ENCODE measurements at regions not wholly inside any gene's neighbourhood (a gene's known extent, or its start where the extent isn't known, plus 50 kb on each side); places are given as distances from the start of the nearest gene placed in this dataset.

GRCh38 chr6:16048221-16048620 lies 80.7 kb upstream of the MYLIP start:
- intact Hi-C loops (cut with micrococcal nuclease; ENCODE audit: unreplicated experiment), result no loop called here
- no TSS peak for BruUV-seq (replicated peaks)
- H3K27me3 ChIP-seq (replicated peaks; ENCODE audit: control insufficient read depth, insufficient read depth, low read length), result no peaks in the 10 kb centered on the region

GRCh38 chr6:16047435-16047990 lies 81.4 kb upstream of the MYLIP start:
- Histone ChIP-seq H3K36me3 (ENCODE audit: control insufficient read depth, insufficient read depth, low read length) (no peaks in the 10 kb centered on the region), H3K4me1 (no peaks in the 10 kb centered on the region), H3K9me3 (no peaks in the 10 kb centered on the region), H3K4me3 (ENCODE audit: low read depth, low read length) (no peak overlapping the region), H3K27me3 (replicated peaks; ENCODE audit: control insufficient read depth, insufficient read depth, low read length) (no peaks in the 10 kb centered on the region)
- no peaks in the 10 kb centered on the region for H3K4me1 Mint-ChIP-seq (ENCODE audit: low read depth, unreplicated experiment)
- H3K27me3 Mint-ChIP-seq (ENCODE audit: insufficient read depth, unreplicated experiment), result no peaks in the 10 kb centered on the region
- no peak for DNase-seq
- BruUV-seq (replicated peaks), result no TSS peak
- CTCF ChIA-PET, result no interaction called here
- no peaks in the 10 kb centered on the region for H3K9me3 Mint-ChIP-seq (ENCODE audit: unreplicated experiment)
- intact Hi-C loops (cut with micrococcal nuclease; ENCODE audit: unreplicated experiment), result no loop called here
- TF ChIP-seq CTCF (IDR thresholded peaks at IDR 0.05; ENCODE audit: insufficient read depth in 1 of 2, low read depth in 1 of 2, low read length in 1 of 2, severe bottlenecking in 1 of 2, unreplicated experiment in 1 of 2), result no peak
- H3K4me3 Mint-ChIP-seq (ENCODE audit: unreplicated experiment), result no peak overlapping the region
- no peaks in the 10 kb centered on the region for H3K36me3 Mint-ChIP-seq (ENCODE audit: insufficient read depth, unreplicated experiment)
- POLR2A ChIA-PET, result no interaction called here
- H3K27ac Mint-ChIP-seq (ENCODE audit: unreplicated experiment), result no peak overlapping the region

More at GRCh38 chr6:16048221-16048620, 80.7 kb upstream of the MYLIP start:
- Histone ChIP-seq H3K4me1 (no peaks in the 10 kb centered on the region), H3K4me3 (ENCODE audit: low read depth, low read length) (no peak overlapping the region), H3K36me3 (ENCODE audit: control insufficient read depth, insufficient read depth, low read length) (no peaks in the 10 kb centered on the region), H3K9me3 (no peaks in the 10 kb centered on the region)
- no peak for DNase-seq
- Mint-ChIP-seq H3K27me3 (ENCODE audit: insufficient read depth, unreplicated experiment) (no peaks in the 10 kb centered on the region), H3K27ac (ENCODE audit: unreplicated experiment) (no peak overlapping the region), H3K36me3 (ENCODE audit: insufficient read depth, unreplicated experiment) (no peaks in the 10 kb centered on the region), H3K4me3 (ENCODE audit: unreplicated experiment) (no peak overlapping the region), H3K4me1 (ENCODE audit: low read depth, unreplicated experiment) (no peaks in the 10 kb centered on the region), H3K9me3 (ENCODE audit: unreplicated experiment) (no peaks in the 10 kb centered on the region)
- ChIA-PET POLR2A (no interaction called here), CTCF (no interaction called here)
- no peak for TF ChIP-seq CTCF (IDR thresholded peaks at IDR 0.05; ENCODE audit: insufficient read depth in 1 of 2, low read depth in 1 of 2, low read length in 1 of 2, severe bottlenecking in 1 of 2, unreplicated experiment in 1 of 2)

GRCh38 chr6:16045238-16045637 lies 83.6 kb upstream of the MYLIP start:
- BruUV-seq (replicated peaks), result no TSS peak
- Mint-ChIP-seq H3K27ac (ENCODE audit: unreplicated experiment) (no peak overlapping the region), H3K4me1 (ENCODE audit: low read depth, unreplicated experiment) (no peaks in the 10 kb centered on the region), H3K4me3 (ENCODE audit: unreplicated experiment) (no peak overlapping the region), H3K36me3 (ENCODE audit: insufficient read depth, unreplicated experiment) (no peaks in the 10 kb centered on the region), H3K9me3 (ENCODE audit: unreplicated experiment) (no peaks in the 10 kb centered on the region), H3K27me3 (ENCODE audit: insufficient read depth, unreplicated experiment) (no peaks in the 10 kb centered on the region)
- TF ChIP-seq CTCF (IDR thresholded peaks at IDR 0.05; ENCODE audit: insufficient read depth in 1 of 2, low read depth in 1 of 2, low read length in 1 of 2, severe bottlenecking in 1 of 2, unreplicated experiment in 1 of 2), result no peak
- no peaks in the 10 kb centered on the region for H3K36me3 ChIP-seq (ENCODE audit: control insufficient read depth, insufficient read depth, low read length)
- no peaks in the 10 kb centered on the region for H3K9me3 ChIP-seq
- no peaks in the 10 kb centered on the region for H3K4me1 ChIP-seq
- intact Hi-C loops (cut with micrococcal nuclease; ENCODE audit: unreplicated experiment), result no loop called here
- H3K27me3 ChIP-seq (replicated peaks; ENCODE audit: control insufficient read depth, insufficient read depth, low read length), result no peaks in the 10 kb centered on the region
- no peak overlapping the region for H3K4me3 ChIP-seq (ENCODE audit: low read depth, low read length)
- ChIA-PET CTCF (no interaction called here), POLR2A (no interaction called here)
- DNase-seq, result no peak
